Aorta (tissue), 5 donors: ENCODE measurements at regions not wholly inside any gene's neighbourhood (a gene's known extent, or its start where the extent isn't known, plus 50 kb on each side); places are given as distances from the start of the nearest gene placed in this dataset.
"Not testable (repeated sequence)": the region's sequence is repeated elsewhere in the genome, so short reads cannot be mapped to it uniquely, and the experiment has no call there.

Experiments
- ATAC-seq: fragments of 200-7000 bp; cut with Tn5 transposase; one replicate; pipeline ENCODE4 v1.9.1; 2022; ENCODE audit warnings: moderate library complexity; ENCODE audit not compliant: low FRiP score
- DNase-seq, 2 donors: peaks; one replicate each; pipeline ENCODE4 v3.0.0-alpha.2; 2020
- H3K27ac ChIP-seq, 2 donors: one replicate each; pipeline ENCODE4 v1.5.1; 2013; ENCODE audit warnings: low read length in 2 of 2, mild to moderate bottlenecking in 2 of 2, moderate library complexity in 2 of 2, control low read depth in 1 of 2, inconsistent platforms in 1 of 2, low read depth in 1 of 2
- H3K27me3 ChIP-seq, 2 donors: one replicate each; pipeline ENCODE4 v1.6.1; 2013; ENCODE audit warnings: control low read depth in 1 of 2, low read length in 1 of 2, mild to moderate bottlenecking in 1 of 2, moderate library complexity in 1 of 2; ENCODE audit not compliant: insufficient read depth in 2 of 2, control insufficient read depth in 1 of 2
- H3K36me3 ChIP-seq, 2 donors: one replicate each; pipeline ENCODE4 v1.6.1; 2013; ENCODE audit warnings: control low read depth in 1 of 2, low read length in 1 of 2, mild to moderate bottlenecking in 1 of 2; ENCODE audit not compliant: insufficient read depth in 2 of 2, control insufficient read depth in 1 of 2
- H3K4me1 ChIP-seq, 2 donors: one replicate each; pipeline ENCODE4 v1.6.1; 2013; ENCODE audit warnings: low read length in 2 of 2, control low read depth in 1 of 2, mild to moderate bottlenecking in 1 of 2, moderate library complexity in 1 of 2; ENCODE audit not compliant: insufficient read depth in 2 of 2, control insufficient read depth in 1 of 2
- H3K4me3 ChIP-seq, 2 donors: one replicate each; pipeline ENCODE4 v1.5.1; 2013; ENCODE audit warnings: low read length in 2 of 2, control low read depth in 1 of 2, mild to moderate bottlenecking in 1 of 2
- H3K9me3 ChIP-seq: one replicate; pipeline ENCODE4 v1.6.1; 2013; ENCODE audit warnings: mild to moderate bottlenecking, low read length; ENCODE audit not compliant: control insufficient read depth
- WGBS, 2 donors: extraction: QIAGEN DNeasy Blood & Tissue Kit; methylation state at CpG; one replicate each; pipeline ENCODE4 v1.1.7; 2013; 5-methylcytosine and 5-hydroxymethylcytosine counted together
- intact Hi-C, 2 donors: fragments of 100-400 bp; cut with DNase I; formaldehyde crosslinking; loops; one replicate each; pipeline versions ENCODE4 v1.14.2 to v1.15.0; 2022
- donor health status: healthy with polysubstance abuse.
- donor health status: Bipolar disorder and iron deficiency.
- donor health status: DM: no; HTN: no; CAD: no.
- donor health status: DM: no; HTN: no; CAD: no.
- donor health status: DM: yes; HTN: yes; CAD: no.

DNA sequence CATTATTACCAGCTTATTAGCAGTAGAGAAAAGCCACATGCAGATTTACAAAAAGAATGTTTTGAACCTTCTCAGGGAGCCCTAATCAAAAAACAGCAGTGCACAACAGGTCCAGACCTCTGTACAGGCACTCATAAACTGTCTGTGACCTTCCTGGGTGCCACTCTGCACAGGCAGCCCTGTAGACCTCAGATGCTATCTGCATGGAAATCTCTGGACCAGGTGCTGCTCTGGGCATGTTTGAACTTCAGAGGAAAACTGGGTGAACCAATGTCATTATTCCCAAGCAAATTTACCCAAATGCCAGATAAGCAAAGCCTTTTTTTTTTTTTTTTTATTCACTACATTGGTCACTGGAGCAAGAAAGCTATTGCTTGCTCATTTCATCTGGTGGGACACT is 104.2 kb downstream of the NPY start:
- no peak overlapping the region for H3K4me3 ChIP-seq
- intact Hi-C loops = no loop called here
- H3K36me3 ChIP-seq = no peaks in the 10 kb centered on the region
- H3K27ac ChIP-seq = no peak overlapping the region
- no peaks in the 10 kb centered on the region for H3K4me1 ChIP-seq
- peaks cover 0 to 1% of the 10 kb centered on the region in 2 donors for H3K27me3 ChIP-seq
- ATAC-seq (no peak), DNase-seq (no peak)
- H3K9me3 ChIP-seq = no peaks in the 10 kb centered on the region

DNA sequence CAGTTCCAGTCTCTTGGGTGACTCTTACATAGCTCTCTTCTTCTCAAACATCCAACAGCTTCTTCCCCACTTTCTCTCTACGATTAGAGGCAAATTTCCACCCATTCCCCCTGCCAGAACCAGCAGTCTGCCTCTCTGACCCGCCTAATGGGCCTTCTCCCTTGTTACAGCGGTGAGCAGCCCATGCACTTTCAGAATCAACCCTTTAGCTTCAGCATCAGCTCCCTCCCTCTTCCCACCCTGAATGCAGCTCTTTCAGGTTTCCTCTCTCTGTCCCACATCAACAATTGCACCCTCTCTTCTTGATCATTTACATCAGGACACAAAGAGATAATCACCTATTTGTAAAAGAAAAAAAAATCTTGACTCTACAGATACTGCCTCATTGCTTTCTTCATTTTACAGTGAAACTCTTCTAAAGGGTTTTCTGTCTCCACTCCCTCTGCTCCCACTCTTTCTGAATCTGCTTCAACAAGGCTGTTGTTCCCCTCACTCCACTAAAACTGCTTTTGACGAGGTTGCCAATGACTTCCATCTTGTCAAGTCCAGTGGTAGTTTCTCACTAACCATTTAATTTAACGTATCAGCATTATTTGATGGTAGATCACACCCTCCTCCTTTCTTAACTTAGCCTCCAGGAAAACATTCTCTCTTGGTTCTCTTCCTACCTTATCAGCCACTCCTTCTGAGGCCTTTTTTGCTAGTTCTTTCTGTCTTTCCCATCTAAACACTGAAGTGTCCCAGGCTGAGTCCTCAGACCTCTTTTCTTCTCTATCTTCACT is 106.6 kb downstream of the NPY start:
- no peak overlapping the region for H3K4me3 ChIP-seq
- no peaks in the 10 kb centered on the region for H3K4me1 ChIP-seq
- 72 to 76% methylated on average over 5 of the region's 5 CpGs for whole genome bisulfite sequencing, 2 donors
- intact Hi-C loops = no loop called here
- ATAC-seq = no peak
- no peaks in the 10 kb centered on the region for H3K36me3 ChIP-seq
- H3K27me3 ChIP-seq = peaks cover 0 to 1% of the 10 kb centered on the region in 2 donors
- no peak for DNase-seq
- no peaks in the 10 kb centered on the region for H3K9me3 ChIP-seq
- no peak overlapping the region for H3K27ac ChIP-seq

DNA sequence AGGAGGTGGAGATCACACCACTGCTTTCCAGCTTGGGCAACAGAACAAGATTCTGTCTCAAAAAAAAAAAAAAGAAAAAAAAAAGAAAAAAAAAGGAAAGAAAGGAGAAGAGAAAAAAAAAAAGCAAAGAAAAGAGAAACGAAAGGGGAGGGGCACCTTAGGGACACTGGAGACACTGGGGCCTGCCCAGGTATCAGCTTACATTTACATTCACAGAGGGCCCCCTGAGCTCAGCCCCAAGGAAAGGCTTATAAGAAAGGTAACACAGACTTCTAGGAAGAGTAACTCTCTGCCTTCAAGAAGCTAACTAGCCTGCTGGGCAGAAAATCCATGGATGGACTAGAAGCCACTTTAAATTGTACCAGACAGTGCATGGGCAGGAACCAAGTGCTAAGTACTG is 108.8 kb downstream of the NPY start:
- intact Hi-C loops = no loop called here
- Histone ChIP-seq H3K4me3 (no peak overlapping the region), H3K9me3 (no peaks in the 10 kb centered on the region), H3K27me3 (peaks cover 0 to 1% of the 10 kb centered on the region in 2 donors), H3K36me3 (no peaks in the 10 kb centered on the region), H3K4me1 (no peaks in the 10 kb centered on the region), H3K27ac (no peak overlapping the region)
- WGBS, 2 donors = 24 to 33% methylated on average over 1 of the region's 1 CpG
- ATAC-seq = no peak
- DNase-seq = no peak

DNA sequence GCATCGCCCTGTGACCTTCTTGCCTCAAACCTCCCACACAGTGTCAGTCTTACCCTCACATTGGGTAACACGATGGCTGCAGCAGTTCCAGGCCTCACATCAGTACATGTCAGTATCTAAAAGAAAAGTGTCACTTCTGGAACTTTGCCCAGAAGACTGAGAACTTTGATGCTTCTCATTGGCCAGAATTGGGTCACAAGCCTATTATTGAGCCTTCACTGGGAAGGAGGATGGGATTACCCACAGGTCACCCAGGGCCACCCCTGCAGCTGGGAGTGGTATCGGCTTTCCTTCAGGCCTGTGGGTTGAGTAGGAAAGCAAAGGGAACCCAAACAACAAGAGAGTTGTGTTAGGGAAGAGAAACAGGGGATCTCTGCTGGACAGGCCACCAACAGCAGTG is 111.5 kb downstream of the NPY start:
- intact Hi-C loops = loop anchor here in 1 of 2 donors (5.0 kb wide), 1 partner anchor 182 kb away; no protein-coding TSS in a partner anchor
- Histone ChIP-seq H3K4me3 (no peak overlapping the region), H3K9me3 (no peaks in the 10 kb centered on the region), H3K36me3 (no peaks in the 10 kb centered on the region), H3K27ac (no peak overlapping the region), H3K4me1 (no peaks in the 10 kb centered on the region), H3K27me3 (peaks cover 0 to 1% of the 10 kb centered on the region in 2 donors)
- ATAC-seq = no peak
- DNase-seq = no peak
- 85 to 93% methylated on average over 3 of the region's 3 CpGs for WGBS, 2 donors

DNA sequence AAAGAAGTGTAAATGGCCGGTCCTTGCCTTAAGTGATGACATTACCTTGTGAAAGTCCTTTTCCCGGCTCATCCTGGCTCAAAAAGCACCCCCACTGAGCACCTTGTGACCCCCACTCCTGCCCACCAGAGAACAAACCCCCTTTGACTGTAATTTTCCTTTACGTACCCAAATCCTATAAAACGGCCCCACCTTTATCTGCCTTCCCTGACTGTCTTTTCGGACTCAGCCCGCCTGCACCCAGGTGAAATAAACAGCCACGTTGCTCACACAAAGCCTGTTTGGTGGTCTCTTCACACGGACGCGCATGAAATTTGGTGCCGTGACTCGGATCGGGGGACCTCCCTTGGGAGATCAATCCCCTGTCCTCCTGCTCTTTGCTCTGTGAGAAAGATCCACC is 112.4 kb downstream of the NPY start:
- ATAC-seq, H3K36me3 ChIP-seq, H3K27me3 ChIP-seq, H3K4me3 ChIP-seq, H3K9me3 ChIP-seq, DNase-seq, H3K27ac ChIP-seq, H3K4me1 ChIP-seq: not testable (repeated sequence)
- intact Hi-C loops = loop anchor here in 1 of 2 donors (5.0 kb wide), 1 partner anchor 181 kb away; no protein-coding TSS in a partner anchor
- WGBS, 2 donors = 60 to 70% methylated on average over 6 to 12 of the region's 13 CpGs

DNA sequence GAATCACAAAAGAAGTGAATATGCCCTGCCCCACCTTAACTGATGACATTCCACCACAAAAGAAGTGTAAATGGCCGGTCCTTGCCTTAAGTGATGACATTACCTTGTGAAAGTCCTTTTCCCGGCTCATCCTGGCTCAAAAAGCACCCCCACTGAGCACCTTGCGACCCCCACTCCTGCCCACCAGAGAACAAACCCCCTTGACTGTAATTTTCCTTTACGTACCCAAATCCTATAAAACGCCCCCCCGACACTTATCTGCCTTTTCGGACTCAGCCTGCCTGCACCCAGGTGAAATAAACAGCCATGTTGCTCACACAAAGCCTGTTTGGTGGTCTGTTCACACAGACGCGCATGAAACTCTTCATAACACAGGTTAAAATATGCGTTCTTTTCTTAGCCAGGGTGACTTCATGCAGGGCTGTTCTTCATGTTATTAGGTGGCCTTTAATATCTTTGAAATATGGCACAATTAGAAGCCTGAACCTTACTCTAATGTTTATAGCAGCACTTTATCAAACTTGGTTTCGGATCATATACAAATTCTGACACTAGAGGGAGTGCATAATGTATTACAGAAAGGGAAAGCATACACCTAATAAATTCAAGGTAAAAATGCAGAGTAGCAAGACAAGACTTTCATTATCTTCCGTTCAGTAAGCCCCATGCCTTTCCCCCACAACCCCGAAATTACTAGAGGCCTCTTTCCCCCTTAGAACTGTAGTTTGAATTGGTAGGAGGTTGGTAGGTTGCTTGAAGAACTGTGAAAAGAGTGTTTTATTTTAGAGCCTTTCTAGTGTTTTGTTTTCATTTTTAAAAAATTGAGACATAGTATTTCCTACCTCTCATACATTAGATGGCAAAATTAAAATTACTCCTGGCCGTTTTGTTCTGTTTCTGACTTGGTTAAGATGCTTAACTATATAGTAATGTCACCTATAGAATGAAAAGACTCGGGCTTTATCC is 117.9 kb downstream of the NPY start:
- no peak for ATAC-seq
- no peaks in the 10 kb centered on the region for H3K9me3 ChIP-seq
- no peaks in the 10 kb centered on the region for H3K36me3 ChIP-seq
- H3K4me1 ChIP-seq = no peaks in the 10 kb centered on the region
- DNase-seq = no peak
- H3K27me3 ChIP-seq = no peaks in the 10 kb centered on the region
- H3K4me3 ChIP-seq = peak overlapping the region; percentile 14 to 59
- 34 to 35% methylated on average over 13 of the region's 15 CpGs for WGBS, 2 donors
- H3K27ac ChIP-seq = no peak overlapping the region
- intact Hi-C loops = loop anchor here (5.0 kb wide), 2 partner anchors 170 to 185 kb away; partner anchors contain the start of gene PALS2 (in 1 of the 2)

DNA sequence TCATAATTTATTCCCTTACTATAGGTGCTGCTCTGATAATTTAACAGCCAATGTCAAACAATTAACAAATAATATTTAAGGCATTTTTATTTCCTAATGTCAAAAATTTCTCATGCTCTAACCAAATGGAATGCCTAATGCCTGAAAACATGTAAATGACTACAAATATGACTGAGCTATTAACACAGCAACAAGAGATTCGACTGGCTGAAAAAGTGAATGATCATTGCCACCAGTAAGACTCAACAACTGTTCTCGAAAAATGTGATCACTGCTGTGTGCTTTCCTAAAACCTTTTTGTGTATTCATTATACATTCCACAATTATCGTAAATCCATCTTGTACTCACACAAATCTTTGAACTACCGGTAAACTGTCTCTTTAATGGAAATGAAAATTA is 118.7 kb downstream of the NPY start:
- no peaks in the 10 kb centered on the region for H3K36me3 ChIP-seq
- H3K27me3 ChIP-seq = no peaks in the 10 kb centered on the region
- no peak for ATAC-seq
- no peak for DNase-seq
- H3K4me3 ChIP-seq = no peak overlapping the region
- intact Hi-C loops = loop anchor here (5.0 kb wide), 2 partner anchors 170 to 185 kb away; partner anchors contain the start of gene PALS2 (in 1 of the 2)
- no peaks in the 10 kb centered on the region for H3K9me3 ChIP-seq
- H3K4me1 ChIP-seq = no peaks in the 10 kb centered on the region
- 81 to 84% methylated on average over 4 of the region's 4 CpGs for WGBS, 2 donors
- no peak overlapping the region for H3K27ac ChIP-seq

DNA sequence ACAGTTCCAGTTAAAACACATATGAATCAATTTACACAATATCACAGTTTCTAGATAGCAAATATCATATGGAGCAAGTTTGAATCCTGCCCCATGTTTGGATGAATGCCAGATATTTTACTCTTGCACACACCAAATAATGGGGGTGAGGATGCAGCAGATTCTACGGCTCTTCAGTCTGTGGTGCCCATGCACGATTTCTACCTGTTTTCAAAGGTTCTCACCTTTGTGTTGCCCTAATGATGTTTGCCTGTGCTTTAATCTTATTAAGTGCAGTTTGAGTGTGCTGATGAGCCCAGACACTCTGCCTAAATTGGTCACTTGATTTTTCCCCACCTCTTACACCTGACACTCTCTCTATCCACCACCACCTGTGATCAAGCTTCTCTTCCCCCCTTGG is 119.6 kb downstream of the NPY start:
- Histone ChIP-seq H3K36me3 (no peaks in the 10 kb centered on the region), H3K4me3 (no peak overlapping the region), H3K27me3 (no peaks in the 10 kb centered on the region), H3K27ac (no peak overlapping the region), H3K9me3 (no peaks in the 10 kb centered on the region), H3K4me1 (no peaks in the 10 kb centered on the region)
- no peak for DNase-seq
- 79 to 80% methylated on average over 2 of the region's 2 CpGs for WGBS, 2 donors
- no peak for ATAC-seq
- intact Hi-C loops = loop anchor here (5.0 kb wide), 2 partner anchors 169 to 184 kb away; partner anchors contain the start of gene PALS2 (in 1 of the 2)
